HepG2 (cell line): ENCODE measurements at regions not wholly inside any gene's neighbourhood (a gene's known extent, or its start where the extent isn't known, plus 50 kb on each side); places are given as distances from the start of the nearest gene placed in this dataset.

ENCODE experiments used
- ATAC-seq: fragments of 200-7000 bp; cut with Tn5 transposase; 3 replicates; pipeline ENCODE4 v1.9.1; 2020; ENCODE audit warnings: mild to moderate bottlenecking, moderate library complexity
- BruUV-seq: library from RNA; stranded (reverse); fragments of 400-500 nt; replicated peaks from 2 replicates; lab custom pipeline; 2021; lab: Mats Ljungman, UMichigan
- CTCF ChIA-PET: fragments of 300-600 bp; formaldehyde crosslinking; extraction: SDS; loops from one replicate; lab custom pipeline; 2021; ENCODE audit warnings: low total read pairs, inconsistent platforms, low intra/inter-chr PET ratio; lab: Yijun Ruan, JAX
- POLR2A ChIA-PET: fragments of 350-600 bp; sonication (Branson Sonifier 250); formaldehyde crosslinking; loops from one replicate; lab custom pipeline; 2020; ENCODE audit warnings: antibody characterized with exemption, inconsistent platforms; lab: Yijun Ruan, JAX
- DNase-seq: peaks from one replicate; pipeline ENCODE4 v3.0.0-alpha.2; 2015; ENCODE audit warnings: low spot score
- FAIRE-seq: peaks from 3 replicates; lab custom pipeline; 2011; peaks lifted over from hg19 to GRCh38; lab: Jason Lieb, UNC
- H2AFZ ChIP-seq: one replicate; pipeline ENCODE4 v1.6.1; 2011; ENCODE audit warnings: low read length, inconsistent platforms
- H3K27ac ChIP-seq: fragments of 300-600 bp; 3 replicates; pipeline ENCODE4 v1.8.0; 2011; ENCODE audit warnings: mixed run types, mild to moderate bottlenecking, mixed read lengths, low read length, inconsistent platforms; ENCODE audit not compliant: insufficient read depth; ENCODE audit errors: extremely low read length
- H3K27me3 ChIP-seq, 2 experiments: fragments of 200-600 bp in 1 of 2; 2 replicates in 1 of 2; 3 replicates in 1 of 2; pipeline versions ENCODE4 v1.6.0 to v1.8.0; 2011; ENCODE audit warnings: low read length in 2 of 2, mild to moderate bottlenecking in 2 of 2, moderate library complexity in 2 of 2, inconsistent platforms in 1 of 2; ENCODE audit not compliant: insufficient read depth in 2 of 2, control insufficient read depth in 1 of 2
- H3K36me3 ChIP-seq, 2 experiments: fragments of 200-600 bp in 1 of 2; replicated peaks in 1 of 2; 2 replicates in 1 of 2; 3 replicates in 1 of 2; pipeline versions ENCODE4 v1.5.1 to v1.8.0; 2011; ENCODE audit warnings: low read length in 2 of 2, inconsistent platforms in 1 of 2; ENCODE audit not compliant: insufficient read depth in 2 of 2, control insufficient read depth in 1 of 2
- H3K4me1 ChIP-seq: 2 replicates; pipeline ENCODE4 v1.5.1; 2012; ENCODE audit warnings: low read length, inconsistent platforms; ENCODE audit not compliant: insufficient read depth
- H3K4me2 ChIP-seq: 2 replicates; pipeline ENCODE4 v1.6.0; 2011; ENCODE audit warnings: low read depth, low read length, inconsistent platforms
- H3K4me3 ChIP-seq, 3 experiments: fragments of 200-600 bp in 1 of 3; sonication (generic), shearing (Covaris generic) in 1 of 3; replicated peaks in 1 of 3; 2 replicates each; pipeline ENCODE4 v1.5.1; 2011 to 2016; ENCODE audit warnings: low read length in 3 of 3, inconsistent platforms in 2 of 3, low read depth in 2 of 3, mild to moderate bottlenecking in 2 of 3, control low read depth in 1 of 3, mixed read lengths in 1 of 3; ENCODE audit not compliant: insufficient read depth in 1 of 3
- H3K79me2 ChIP-seq: one replicate; pipeline ENCODE4 v1.6.1; 2011; ENCODE audit warnings: low read length, inconsistent platforms; ENCODE audit not compliant: insufficient read depth
- H3K9ac ChIP-seq: 2 replicates; pipeline ENCODE4 v1.6.0; 2011; ENCODE audit warnings: mild to moderate bottlenecking, low read depth, low read length, inconsistent platforms; ENCODE audit not compliant: insufficient read depth
- H3K9me3 ChIP-seq: 2 replicates; pipeline ENCODE4 v1.5.1; 2012; ENCODE audit warnings: mild to moderate bottlenecking, low read length
- H4K20me1 ChIP-seq: 2 replicates; pipeline ENCODE4 v1.6.0; 2011; ENCODE audit warnings: inconsistent platforms, mild to moderate bottlenecking, low read length, moderate library complexity; ENCODE audit not compliant: insufficient read depth
- ATF7 ChIP-seq, 2 experiments: fragments of 450-650 bp in 1 of 2; sonication (generic) in 1 of 2; formaldehyde crosslinking in 1 of 2; IDR thresholded peaks; 2 replicates each; pipeline versions ENCODE4 v1.4.0 to v1.6.1; 2016 to 2020; ENCODE audit warnings: antibody characterized with exemption in 1 of 2, mild to moderate bottlenecking in 1 of 2, missing genetic modification reagents in 1 of 2
- HNRNPK ChIP-seq: fragments of 200-400 bp; formaldehyde crosslinking; IDR thresholded peaks from 2 replicates; pipeline ENCODE4 v1.6.1; 2018; ENCODE audit warnings: low read length, low read depth, moderate library complexity, mild to moderate bottlenecking; ENCODE audit not compliant: poor library complexity, severe bottlenecking
- IRX3 ChIP-seq: sonication (generic); formaldehyde crosslinking; IDR thresholded peaks from 2 replicates; pipeline ENCODE4 v1.8.1; 2023; ENCODE audit warnings: mild to moderate bottlenecking, low read depth, missing genetic modification reagents, borderline replicate concordance
- MYNN ChIP-seq: sonication (generic); formaldehyde crosslinking; IDR thresholded peaks from 2 replicates; pipeline ENCODE4 v1.4.0; 2020; ENCODE audit warnings: mild to moderate bottlenecking, low read depth, missing genetic modification reagents
- NR2F2 ChIP-seq: IDR thresholded peaks from 2 replicates; pipeline ENCODE4 v1.6.1; 2012; ENCODE audit warnings: low read depth, inconsistent platforms, borderline replicate concordance
- ZBTB3 ChIP-seq: sonication (generic); formaldehyde crosslinking; IDR thresholded peaks from 2 replicates; pipeline ENCODE4 v1.4.0; 2020; ENCODE audit warnings: low read depth, mild to moderate bottlenecking, moderate library complexity, missing genetic modification reagents, borderline replicate concordance
- WGBS: methylation state at CpG from one replicate; pipeline ENCODE4 v1.1.6; 2017; ENCODE audit warnings: low lambda C conversion rate; 5-methylcytosine and 5-hydroxymethylcytosine counted together
- in situ Hi-C: cut with HindIII; loops from 2 replicates; pipeline ENCODE4 v1.10.0; 2017; ENCODE audit warnings: low pct_unique_long_range_greater_than_20kb; ENCODE audit not compliant: extremely low pct_ligation_motif_present
- intact Hi-C: fragments of 100-400 bp; cut with micrococcal nuclease; formaldehyde crosslinking; loops from one replicate; pipeline ENCODE4 v1.10.0; 2022; ENCODE audit not compliant: unreplicated experiment
- TF ChIP-seq, protein P1 (sequence below): sonication (generic); formaldehyde crosslinking; IDR thresholded peaks from 2 replicates; pipeline ENCODE4 v1.5.1; 2020; ENCODE audit warnings: missing genetic modification reagents, mild to moderate bottlenecking, borderline replicate concordance
- TF ChIP-seq, protein P2 (sequence below): sonication (generic); formaldehyde crosslinking; IDR thresholded peaks from 2 replicates; pipeline ENCODE4 v1.5.0; 2020; ENCODE audit warnings: missing genetic modification reagents, mild to moderate bottlenecking, borderline replicate concordance
- TF ChIP-seq, protein P3 (sequence below): sonication (generic); formaldehyde crosslinking; IDR thresholded peaks from 2 replicates; pipeline ENCODE4 v1.8.1; 2022; ENCODE audit warnings: mild to moderate bottlenecking, missing genetic modification reagents

DNA sequence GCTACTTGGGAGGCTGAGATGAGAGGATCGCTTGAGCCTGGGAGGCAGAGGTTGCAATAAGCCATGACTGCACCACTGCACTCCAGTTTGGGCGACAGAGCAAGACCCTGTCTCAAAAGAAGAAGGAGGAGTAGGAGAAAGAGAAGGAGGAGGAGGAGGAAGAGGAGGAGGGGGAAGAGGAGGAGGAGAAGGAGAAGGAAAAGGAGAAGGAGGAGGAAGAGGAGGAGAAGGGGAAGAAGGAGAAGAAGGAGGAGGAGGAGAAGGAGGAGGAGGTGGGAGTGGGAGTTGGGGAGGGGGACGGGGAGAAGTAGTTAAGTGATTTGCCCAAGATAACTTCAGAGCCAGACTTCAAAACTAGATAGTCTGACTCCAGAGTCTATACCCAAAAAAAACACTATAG lies 55.5 kb upstream of the FOXD3 start:
- no peaks in the 10 kb centered on the region for H4K20me1 ChIP-seq
- DNase-seq, result no peak
- 0 out of 2 replicates have a peak, but pooled peaks cover 3% of the 10 kb centered on the region for H3K4me1 ChIP-seq
- peak; percentile 55 for TF ChIP-seq HNRNPK
- TF ChIP-seq, protein P1, sequence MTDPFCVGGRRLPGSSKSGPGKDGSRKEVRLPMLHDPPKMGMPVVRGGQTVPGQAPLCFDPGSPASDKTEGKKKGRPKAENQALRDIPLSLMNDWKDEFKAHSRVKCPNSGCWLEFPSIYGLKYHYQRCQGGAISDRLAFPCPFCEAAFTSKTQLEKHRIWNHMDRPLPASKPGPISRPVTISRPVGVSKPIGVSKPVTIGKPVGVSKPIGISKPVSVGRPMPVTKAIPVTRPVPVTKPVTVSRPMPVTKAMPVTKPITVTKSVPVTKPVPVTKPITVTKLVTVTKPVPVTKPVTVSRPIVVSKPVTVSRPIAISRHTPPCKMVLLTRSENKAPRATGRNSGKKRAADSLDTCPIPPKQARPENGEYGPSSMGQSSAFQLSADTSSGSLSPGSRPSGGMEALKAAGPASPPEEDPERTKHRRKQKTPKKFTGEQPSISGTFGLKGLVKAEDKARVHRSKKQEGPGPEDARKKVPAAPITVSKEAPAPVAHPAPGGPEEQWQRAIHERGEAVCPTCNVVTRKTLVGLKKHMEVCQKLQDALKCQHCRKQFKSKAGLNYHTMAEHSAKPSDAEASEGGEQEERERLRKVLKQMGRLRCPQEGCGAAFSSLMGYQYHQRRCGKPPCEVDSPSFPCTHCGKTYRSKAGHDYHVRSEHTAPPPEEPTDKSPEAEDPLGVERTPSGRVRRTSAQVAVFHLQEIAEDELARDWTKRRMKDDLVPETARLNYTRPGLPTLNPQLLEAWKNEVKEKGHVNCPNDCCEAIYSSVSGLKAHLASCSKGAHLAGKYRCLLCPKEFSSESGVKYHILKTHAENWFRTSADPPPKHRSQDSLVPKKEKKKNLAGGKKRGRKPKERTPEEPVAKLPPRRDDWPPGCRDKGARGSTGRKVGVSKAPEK, result no peak
- ChIA-PET CTCF (no interaction called here), POLR2A (no interaction called here)
- H3K27ac ChIP-seq, result no peak overlapping the region
- H3K9me3 ChIP-seq, result no peaks in the 10 kb centered on the region
- H3K79me2 ChIP-seq, result no peaks in the 10 kb centered on the region
- H2AFZ ChIP-seq, result no peak overlapping the region
- no peak for FAIRE-seq
- no peak overlapping the region for H3K4me3 ChIP-seq
- WGBS, result 14% methylated on average over 3 of the region's 3 CpGs
- intact Hi-C loops, result no loop called here
- no peaks in the 10 kb centered on the region for H3K36me3 ChIP-seq
- no peak for ATAC-seq
- in situ Hi-C loops, result no loop called here
- no peak overlapping the region for H3K9ac ChIP-seq
- H3K27me3 ChIP-seq, result no peaks in the 10 kb centered on the region
- H3K4me2 ChIP-seq, result no peak overlapping the region
- no TSS peak for BruUV-seq

DNA sequence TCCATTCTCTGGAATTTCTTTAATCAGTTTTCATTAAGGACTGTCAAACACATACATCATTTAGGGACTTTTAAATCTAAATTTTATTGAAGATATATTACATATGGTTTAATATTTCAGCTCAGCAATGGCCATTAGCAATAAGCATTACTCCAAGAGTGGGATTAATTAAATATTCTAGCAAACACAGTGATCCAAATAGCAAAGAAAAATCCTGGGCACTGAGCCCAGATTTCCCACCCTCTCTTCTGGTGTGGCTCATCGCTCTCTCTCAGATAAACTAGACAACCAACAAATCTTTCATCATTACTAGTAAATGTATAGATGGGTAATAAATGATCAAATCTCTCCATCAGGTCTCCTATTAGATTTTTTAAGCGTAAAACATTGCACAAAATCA lies 53.5 kb upstream of the FOXD3 start:
- Histone ChIP-seq H3K79me2 (no peaks in the 10 kb centered on the region), H3K27me3 (no peaks in the 10 kb centered on the region), H3K4me1 (no peaks in the 10 kb centered on the region), H3K9me3 (no peaks in the 10 kb centered on the region), H2AFZ (no peak overlapping the region), H3K36me3 (no peaks in the 10 kb centered on the region), H3K4me2 (no peak overlapping the region), H4K20me1 (no peaks in the 10 kb centered on the region), H3K4me3 (no peak overlapping the region), H3K9ac (no peak overlapping the region), H3K27ac (no peak overlapping the region)
- in situ Hi-C loops (no loop called here), intact Hi-C loops (no loop called here)
- DNase-seq, result no peak
- 18% methylated on average over 2 of the region's 2 CpGs for WGBS
- no TSS peak for BruUV-seq
- ChIA-PET CTCF (no interaction called here), POLR2A (no interaction called here)
- no peak for ATAC-seq
- no peak for FAIRE-seq
- TF ChIP-seq MYNN (CRISPR knock-in tag), result no peak
- TF ChIP-seq ZBTB3 (CRISPR knock-in tag), result no peak
- TF ChIP-seq ATF7 (IDR thresholded peaks at IDR 0.05), result no peak
- TF ChIP-seq ATF7 (CRISPR knock-in tag; IDR thresholded peaks at IDR 0.05), result no peak
- no peak for TF ChIP-seq NR2F2
- TF ChIP-seq, protein P2, sequence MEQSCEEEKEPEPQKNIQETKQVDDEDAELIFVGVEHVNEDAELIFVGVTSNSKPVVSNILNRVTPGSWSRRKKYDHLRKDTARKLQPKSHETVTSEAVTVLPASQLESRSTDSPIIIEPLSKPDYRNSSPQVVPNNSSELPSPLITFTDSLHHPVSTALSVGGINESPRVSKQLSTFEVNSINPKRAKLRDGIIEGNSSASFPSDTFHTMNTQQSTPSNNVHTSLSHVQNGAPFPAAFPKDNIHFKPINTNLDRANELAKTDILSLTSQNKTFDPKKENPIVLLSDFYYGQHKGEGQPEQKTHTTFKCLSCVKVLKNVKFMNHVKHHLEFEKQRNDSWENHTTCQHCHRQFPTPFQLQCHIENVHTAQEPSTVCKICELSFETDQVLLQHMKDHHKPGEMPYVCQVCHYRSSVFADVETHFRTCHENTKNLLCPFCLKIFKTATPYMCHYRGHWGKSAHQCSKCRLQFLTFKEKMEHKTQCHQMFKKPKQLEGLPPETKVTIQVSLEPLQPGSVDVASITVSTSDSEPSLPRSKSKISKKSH, result no peak
- TF ChIP-seq IRX3 (CRISPR knock-in tag), result no peak
- TF ChIP-seq, protein P3, sequence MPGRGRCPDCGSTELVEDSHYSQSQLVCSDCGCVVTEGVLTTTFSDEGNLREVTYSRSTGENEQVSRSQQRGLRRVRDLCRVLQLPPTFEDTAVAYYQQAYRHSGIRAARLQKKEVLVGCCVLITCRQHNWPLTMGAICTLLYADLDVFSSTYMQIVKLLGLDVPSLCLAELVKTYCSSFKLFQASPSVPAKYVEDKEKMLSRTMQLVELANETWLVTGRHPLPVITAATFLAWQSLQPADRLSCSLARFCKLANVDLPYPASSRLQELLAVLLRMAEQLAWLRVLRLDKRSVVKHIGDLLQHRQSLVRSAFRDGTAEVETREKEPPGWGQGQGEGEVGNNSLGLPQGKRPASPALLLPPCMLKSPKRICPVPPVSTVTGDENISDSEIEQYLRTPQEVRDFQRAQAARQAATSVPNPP (CRISPR knock-in tag), result no peak
- TF ChIP-seq, all 625 proteins: peak for 0
